Right lobe of liver (tissue), 4 donors: ENCODE measurements at regions not wholly inside any gene's neighbourhood (a gene's known extent, or its start where the extent isn't known, plus 50 kb on each side); places are given as distances from the start of the nearest gene placed in this dataset.
"Not testable (repeated sequence)": the region's sequence is repeated elsewhere in the genome, so short reads cannot be mapped to it uniquely, and the experiment has no call there.

ENCODE experiments used
- CTCF ChIP-seq, 4 donors: fragments of 200-600 bp in 3 of 4; fragments of 450-650 bp in 1 of 4; IDR thresholded peaks; one replicate each; pipeline versions ENCODE4 v1.5.1 to v1.8.0; 2016 to 2022; ENCODE audit warnings: antibody characterized with exemption in 4 of 4, mild to moderate bottlenecking in 2 of 4
- POLR2A ChIP-seq: fragments of 450-650 bp; IDR thresholded peaks from one replicate; pipeline ENCODE4 v1.6.1; 2017; ENCODE audit warnings: antibody characterized with exemption, mild to moderate bottlenecking
- donor health status: DM: no; HTN: no; CAD: no.
- donor health status: DM: no; HTN: no; CAD: no.
- donor health status: DM: no; HTN: yes; CAD: no.

GRCh38 chr7:50240699-50241098 is 63.8 kb upstream of the IKZF1 start:
- not testable (repeated sequence) for TF ChIP-seq POLR2A; CTCF (IDR thresholded peaks at IDR 0.05)
